Stimulated activated effector memory CD8-positive, alpha-beta T cell treated with anti-CD3 and anti-CD28 coated beads, Interleukin-12 subunit alpha, Interleukin-12 subunit beta, amount 100 ng/mL, for 72 hours (primary cell): ENCODE measurements at regions not wholly inside any gene's neighbourhood (a gene's known extent, or its start where the extent isn't known, plus 50 kb on each side); places are given as distances from the start of the nearest gene placed in this dataset.

Experiments
- ATAC-seq: fragments of 150-1000 bp; cut with Tn5 transposase; 2 replicates; pipeline ENCODE4 v1.10.0; 2021
- DNase-seq, 2 donors: peaks; one replicate each; pipeline ENCODE4 v3.0.0; 2021 to 2022; ENCODE audit warnings: low spot score in 2 of 2
- H3K27ac Mint-ChIP-seq: one replicate; pipeline ENCODE4 v1.8.0; 2022; ENCODE audit warnings: mild to moderate bottlenecking, mixed read lengths
- H3K36me3 Mint-ChIP-seq: one replicate; pipeline ENCODE4 v1.8.0; 2022; ENCODE audit warnings: mild to moderate bottlenecking, mixed read lengths
- H3K4me1 Mint-ChIP-seq: one replicate; pipeline ENCODE4 v1.8.0; 2022; ENCODE audit warnings: mixed read lengths
- H3K4me3 Mint-ChIP-seq: one replicate; pipeline ENCODE4 v1.8.0; 2022; ENCODE audit warnings: mild to moderate bottlenecking, mixed read lengths
- H3K9me3 Mint-ChIP-seq: one replicate; pipeline ENCODE4 v1.8.0; 2022; ENCODE audit warnings: mixed read lengths

GRCh38 chr17:71727292-71727691, 393.5 kb upstream of the SOX9 start:
- Mint-ChIP-seq H3K36me3 (no peaks in the 10 kb centered on the region), H3K9me3 (peaks cover 7% of the 10 kb centered on the region), H3K4me1 (no peaks in the 10 kb centered on the region), H3K27ac (no peak overlapping the region), H3K4me3 (no peak overlapping the region)
- DNase-seq (no peak), ATAC-seq (no peak)

- no peak overlapping the region for H3K27ac Mint-ChIP-seq
- no peak for DNase-seq
- no peak overlapping the region for H3K4me3 Mint-ChIP-seq
- no peaks in the 10 kb centered on the region for H3K36me3 Mint-ChIP-seq
- H3K4me1 Mint-ChIP-seq = no peaks in the 10 kb centered on the region
- H3K9me3 Mint-ChIP-seq = peaks cover 7% of the 10 kb centered on the region
- ATAC-seq = no peak
Observed at GRCh38 chr17:71727723-71728122, 393.1 kb upstream of the SOX9 start.

- Mint-ChIP-seq H3K36me3 (no peaks in the 10 kb centered on the region), H3K4me1 (no peaks in the 10 kb centered on the region), H3K4me3 (no peak overlapping the region), H3K9me3 (peaks cover 2% of the 10 kb centered on the region), H3K27ac (no peak overlapping the region)
- ATAC-seq = no peak
- DNase-seq = no peak
Observed at GRCh38 chr17:71730871-71731270, 389.9 kb upstream of the SOX9 start.

DNA sequence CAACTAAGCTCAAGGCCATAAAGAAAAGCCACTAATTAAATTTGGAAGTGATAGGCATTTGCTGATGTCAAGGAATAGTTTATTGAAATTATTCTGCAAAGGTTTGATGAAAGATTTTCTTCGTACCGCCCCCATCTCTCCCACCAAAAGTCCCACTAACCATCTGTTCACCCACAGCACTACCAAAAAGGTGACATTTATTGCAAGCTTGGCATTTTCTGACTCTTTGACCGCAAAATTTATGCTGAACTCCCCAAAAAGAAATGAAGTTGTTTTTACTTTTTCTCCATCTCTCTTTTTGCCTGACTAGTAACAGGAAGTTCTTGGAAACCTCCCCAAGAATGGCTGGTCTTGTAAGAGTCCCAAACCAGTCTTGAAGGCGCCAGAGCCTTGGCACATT, 384.9 kb upstream of the SOX9 start:
- H3K27ac Mint-ChIP-seq = no peak overlapping the region
- H3K9me3 Mint-ChIP-seq = peaks cover 7% of the 10 kb centered on the region
- no peaks in the 10 kb centered on the region for H3K4me1 Mint-ChIP-seq
- DNase-seq (no peak), ATAC-seq (no peak)
- H3K4me3 Mint-ChIP-seq = no peak overlapping the region
- H3K36me3 Mint-ChIP-seq = no peaks in the 10 kb centered on the region

DNA sequence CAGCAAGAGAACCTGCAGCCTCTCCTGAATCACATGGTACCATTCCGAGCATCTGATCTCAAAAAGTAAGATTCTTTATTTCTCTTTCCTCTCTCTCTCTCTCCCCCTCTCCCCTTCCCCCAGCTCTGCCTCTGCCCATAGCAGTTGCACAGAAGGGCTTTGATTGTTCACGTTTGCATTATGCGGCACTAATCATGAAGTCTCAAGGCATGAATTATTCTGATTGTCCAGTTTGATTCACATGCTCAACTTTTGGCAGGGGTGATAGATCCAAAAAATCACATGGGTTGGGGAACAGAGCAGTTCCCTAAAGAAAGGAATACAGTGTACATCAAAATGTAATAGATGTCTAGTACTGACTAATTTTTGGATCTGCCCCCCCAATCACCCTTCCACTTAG, 380.0 kb upstream of the SOX9 start:
- no peak overlapping the region for H3K4me3 Mint-ChIP-seq

DNA sequence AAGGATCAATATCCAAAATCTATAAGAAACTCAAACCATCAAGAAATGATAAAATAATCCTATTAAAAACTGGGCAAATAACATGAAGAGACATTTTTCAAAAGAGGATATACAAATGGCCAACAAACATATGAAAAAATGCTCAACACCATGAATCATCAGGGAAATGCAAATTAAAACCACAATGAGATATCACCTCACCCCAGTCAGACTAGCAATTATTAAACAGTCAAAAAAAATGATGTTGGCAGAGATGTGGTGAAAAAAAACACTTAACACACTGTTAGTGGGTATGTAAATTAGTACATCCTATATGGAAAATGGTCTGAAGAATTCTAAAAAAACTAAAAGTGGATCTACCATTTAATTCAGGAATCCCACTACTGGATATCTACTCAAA, 379.0 kb upstream of the SOX9 start:
- no peak overlapping the region for H3K4me3 Mint-ChIP-seq
- H3K27ac Mint-ChIP-seq = no peak overlapping the region
- H3K36me3 Mint-ChIP-seq = no peaks in the 10 kb centered on the region
- DNase-seq = no peak
- no peaks in the 10 kb centered on the region for H3K4me1 Mint-ChIP-seq
- peaks cover 10% of the 10 kb centered on the region for H3K9me3 Mint-ChIP-seq
- no peak for ATAC-seq

More for the DNA sequence above, 380.0 kb upstream of the SOX9 start:
- Mint-ChIP-seq H3K27ac (no peak overlapping the region), H3K36me3 (no peaks in the 10 kb centered on the region), H3K9me3 (peaks cover 7% of the 10 kb centered on the region), H3K4me1 (no peaks in the 10 kb centered on the region)
- DNase-seq = no peak
- no peak for ATAC-seq

GRCh38 chr17:71748872-71749271, 371.9 kb upstream of the SOX9 start:
- no peak for DNase-seq

GRCh38 chr17:71753070-71753469, 367.8 kb upstream of the SOX9 start:
- Mint-ChIP-seq H3K4me3 (no peak overlapping the region), H3K36me3 (no peaks in the 10 kb centered on the region), H3K4me1 (no peaks in the 10 kb centered on the region), H3K9me3 (peaks cover 2% of the 10 kb centered on the region), H3K27ac (no peak overlapping the region)
- DNase-seq (no peak), ATAC-seq (no peak)

More at GRCh38 chr17:71748872-71749271, 371.9 kb upstream of the SOX9 start:
- Mint-ChIP-seq H3K9me3 (peaks cover 5% of the 10 kb centered on the region), H3K36me3 (no peaks in the 10 kb centered on the region), H3K27ac (no peak overlapping the region), H3K4me3 (no peak overlapping the region), H3K4me1 (no peaks in the 10 kb centered on the region)
- no peak for ATAC-seq

DNA sequence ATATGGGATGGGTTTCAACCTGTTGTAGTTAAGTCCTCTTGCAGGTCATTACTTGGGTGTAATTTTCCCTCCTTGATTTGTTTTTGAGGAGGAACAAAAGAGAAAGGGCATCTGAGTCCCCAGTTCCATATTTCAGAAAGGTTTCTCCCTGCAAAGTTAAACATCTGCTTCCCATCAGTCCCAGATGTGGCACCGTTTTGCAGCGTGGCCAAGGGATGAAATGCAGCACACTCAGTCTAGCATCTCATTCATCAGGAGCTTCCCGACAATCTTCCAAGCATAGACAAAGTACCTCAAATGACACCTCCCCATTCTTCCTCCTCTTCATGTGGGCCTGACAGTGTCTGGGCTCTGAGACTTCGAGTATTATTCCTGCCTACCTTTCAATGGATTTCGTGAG, 363.7 kb upstream of the SOX9 start:
- Mint-ChIP-seq H3K36me3 (no peaks in the 10 kb centered on the region), H3K4me1 (no peaks in the 10 kb centered on the region), H3K4me3 (no peak overlapping the region), H3K9me3 (peaks cover 3% of the 10 kb centered on the region), H3K27ac (no peak overlapping the region)
- ATAC-seq (no peak), DNase-seq (no peak)

GRCh38 chr17:71757956-71758355, 362.9 kb upstream of the SOX9 start:
- no peaks in the 10 kb centered on the region for H3K36me3 Mint-ChIP-seq
- no peaks in the 10 kb centered on the region for H3K4me1 Mint-ChIP-seq
- ATAC-seq (no peak), DNase-seq (no peak)
- H3K9me3 Mint-ChIP-seq = peaks cover 3% of the 10 kb centered on the region
- H3K4me3 Mint-ChIP-seq = no peak overlapping the region
- H3K27ac Mint-ChIP-seq = no peak overlapping the region

GRCh38 chr17:71759422-71760060, 361.3 kb upstream of the SOX9 start:
- Mint-ChIP-seq H3K36me3 (no peaks in the 10 kb centered on the region), H3K4me3 (no peak overlapping the region), H3K27ac (no peak overlapping the region), H3K4me1 (no peaks in the 10 kb centered on the region), H3K9me3 (peaks cover 3% of the 10 kb centered on the region)
- no peak for ATAC-seq
- no peak for DNase-seq

DNA sequence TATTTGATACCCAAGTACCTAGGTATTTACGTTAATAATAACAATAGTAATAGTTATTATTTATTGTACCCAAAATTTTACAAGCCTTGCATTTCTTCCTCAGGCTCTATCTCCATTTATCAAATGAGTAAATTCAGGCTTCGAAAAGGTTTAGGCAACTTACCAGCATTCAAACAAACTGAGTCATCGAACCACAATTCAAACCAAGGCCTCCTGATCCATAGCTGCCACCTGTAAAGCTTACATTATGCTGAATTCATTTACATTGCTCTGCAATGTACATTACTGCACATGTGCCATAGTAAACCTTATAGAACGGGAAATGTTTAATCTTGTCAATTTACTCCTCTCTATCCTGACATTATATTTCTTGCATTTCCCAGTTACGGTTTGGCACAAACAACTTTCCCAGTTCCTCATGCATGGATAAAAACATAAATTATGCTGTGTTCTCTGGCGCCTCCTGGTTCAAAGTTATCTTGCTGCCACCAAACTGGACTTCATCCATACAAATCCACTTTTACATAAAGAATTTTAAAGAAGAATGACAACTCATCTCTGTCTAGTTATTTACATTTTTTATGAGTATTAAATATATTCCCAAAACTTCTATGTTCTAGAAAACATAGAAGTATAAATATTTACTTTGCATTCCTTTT, 360.6 kb upstream of the SOX9 start:
- Mint-ChIP-seq H3K9me3 (peaks cover 3% of the 10 kb centered on the region), H3K27ac (no peak overlapping the region), H3K36me3 (no peaks in the 10 kb centered on the region), H3K4me3 (no peak overlapping the region), H3K4me1 (no peaks in the 10 kb centered on the region)
- DNase-seq = no peak
- no peak for ATAC-seq

DNA sequence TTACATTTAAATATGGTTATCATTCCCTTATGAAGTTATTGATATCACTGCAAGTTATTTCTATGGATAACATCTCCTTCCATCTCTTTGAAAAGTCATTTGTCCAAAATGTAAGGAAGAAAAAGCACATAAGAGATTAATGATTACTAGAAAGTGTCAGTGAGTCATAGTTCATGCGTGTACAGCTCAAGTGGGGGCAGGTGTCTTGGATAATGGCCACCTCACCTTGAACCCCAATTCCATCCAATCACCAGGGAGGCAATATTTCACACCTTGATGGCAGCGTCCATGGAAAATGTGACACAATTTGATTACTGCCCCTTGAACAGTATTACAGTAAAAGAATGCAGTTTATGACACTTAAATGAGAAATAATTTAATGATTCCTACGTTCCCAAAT, 358.3 kb upstream of the SOX9 start:
- H3K9me3 Mint-ChIP-seq = peaks cover 6% of the 10 kb centered on the region
- H3K36me3 Mint-ChIP-seq = no peaks in the 10 kb centered on the region
- ATAC-seq (no peak), DNase-seq (no peak)
- no peak overlapping the region for H3K4me3 Mint-ChIP-seq
- H3K27ac Mint-ChIP-seq = no peak overlapping the region
- no peaks in the 10 kb centered on the region for H3K4me1 Mint-ChIP-seq

DNA sequence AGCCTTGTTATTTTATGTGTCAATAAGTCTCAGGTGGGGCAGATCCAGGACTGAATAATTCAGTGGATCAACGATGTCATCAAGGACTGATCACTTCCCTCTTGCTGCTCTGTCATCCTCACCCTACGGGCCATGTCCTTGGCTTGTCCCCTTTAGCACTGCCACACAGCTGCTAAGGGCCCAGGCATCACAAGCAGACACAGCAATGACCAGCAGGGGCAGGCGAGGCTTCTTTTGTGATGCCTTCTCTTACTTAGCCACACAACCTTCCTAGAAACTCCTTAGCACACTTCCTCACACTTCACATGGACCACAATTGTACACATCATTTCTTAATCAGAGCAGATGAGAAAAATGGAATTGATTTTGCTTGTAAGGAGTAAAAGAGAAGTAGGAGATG, 356.3 kb upstream of the SOX9 start:
- no peak for DNase-seq
- Mint-ChIP-seq H3K9me3 (peaks cover 4% of the 10 kb centered on the region), H3K4me1 (no peaks in the 10 kb centered on the region), H3K36me3 (no peaks in the 10 kb centered on the region), H3K4me3 (no peak overlapping the region), H3K27ac (no peak overlapping the region)
- ATAC-seq = no peak

DNA sequence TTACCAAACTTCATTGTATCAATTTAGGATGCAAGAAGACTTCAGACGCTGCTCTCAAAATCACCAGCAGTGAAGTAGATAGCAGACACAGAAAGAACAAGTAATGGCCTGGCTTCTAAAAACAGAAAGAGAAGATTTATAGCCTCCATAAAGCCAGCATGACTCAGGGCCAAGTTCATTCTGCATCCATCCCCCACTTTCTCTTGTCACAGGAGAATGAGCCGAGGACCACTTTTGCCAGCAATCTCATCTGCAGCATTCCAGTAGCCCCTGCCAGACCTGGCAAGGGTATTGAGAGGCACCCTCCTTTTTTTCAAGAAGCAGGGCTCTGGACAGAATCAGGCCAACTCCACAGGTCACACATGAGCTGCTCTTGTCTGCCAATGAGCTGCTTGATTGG, 355.4 kb upstream of the SOX9 start:
- Mint-ChIP-seq H3K36me3 (no peaks in the 10 kb centered on the region), H3K4me1 (no peaks in the 10 kb centered on the region), H3K4me3 (no peak overlapping the region), H3K9me3 (peaks cover 7% of the 10 kb centered on the region), H3K27ac (no peak overlapping the region)
- ATAC-seq = no peak
- DNase-seq = no peak

- ATAC-seq (no peak), DNase-seq (no peak)
- no peaks in the 10 kb centered on the region for H3K36me3 Mint-ChIP-seq
- no peaks in the 10 kb centered on the region for H3K4me1 Mint-ChIP-seq
- H3K27ac Mint-ChIP-seq = no peak overlapping the region
- peaks cover 23% of the 10 kb centered on the region for H3K9me3 Mint-ChIP-seq
- no peak overlapping the region for H3K4me3 Mint-ChIP-seq
Observed at GRCh38 chr17:71769850-71770249, 351.0 kb upstream of the SOX9 start.
